PC-3 (cell line): ENCODE measurements at regions not wholly inside any gene's neighbourhood (a gene's known extent, or its start where the extent isn't known, plus 50 kb on each side); places are given as distances from the start of the nearest gene placed in this dataset.

Experiments
- ATAC-seq: fragments of 200-7000 bp; cut with Tn5 transposase; 2 replicates; pipeline ENCODE4 v1.9.1; 2020; ENCODE audit warnings: mild to moderate bottlenecking, moderate library complexity
- BruUV-seq: library from RNA; stranded (reverse); fragments of 400-500 nt; replicated peaks from 2 replicates; lab custom pipeline; 2021; lab: Mats Ljungman, UMichigan
- CTCF ChIA-PET: fragments of 300-600 bp; sonication (Branson Sonifier 250); formaldehyde crosslinking; loops from one replicate; lab custom pipeline; 2022; ENCODE audit warnings: antibody characterized with exemption; lab: Charles Lee
- POLR2A ChIA-PET: fragments of 300-600 bp; sonication (Branson Sonifier 250); formaldehyde crosslinking; loops from one replicate; lab custom pipeline; 2022; ENCODE audit warnings: antibody characterized with exemption; ENCODE audit not compliant: unreplicated experiment; lab: Charles Lee
- DNase-seq: peaks from one replicate; pipeline ENCODE4 v3.0.0-alpha.2; 2015
- H2AFZ ChIP-seq: fragments of 300-600 bp; sonication (generic); 2 replicates; pipeline ENCODE4 v1.6.0; 2016; ENCODE audit warnings: antibody characterized with exemption, low read length
- H3F3A ChIP-seq: fragments of 300-600 bp; sonication (generic); one replicate; pipeline ENCODE4 v1.6.0; 2017; ENCODE audit warnings: antibody characterized with exemption, low read length, control low read depth, mild to moderate bottlenecking; ENCODE audit not compliant: unreplicated experiment
- H3K27ac ChIP-seq: fragments of 300-600 bp; sonication (generic); 2 replicates; pipeline ENCODE4 v1.5.1; 2016; ENCODE audit warnings: mild to moderate bottlenecking, low read length
- H3K27me3 ChIP-seq: fragments of 300-600 bp; sonication (generic); 2 replicates; pipeline ENCODE4 v1.6.1; 2016; ENCODE audit warnings: low read length, mixed read lengths
- H3K36me3 ChIP-seq: fragments of 300-600 bp; sonication (generic); 2 replicates; pipeline ENCODE4 v1.6.1; 2016; ENCODE audit warnings: low read depth, mixed run types, low read length, mixed read lengths
- H3K4me1 ChIP-seq: fragments of 300-600 bp; sonication (generic); 2 replicates; pipeline ENCODE4 v1.5.1; 2016; ENCODE audit warnings: low read length; ENCODE audit not compliant: insufficient read depth
- H3K4me2 ChIP-seq: fragments of 300-600 bp; sonication (generic); 2 replicates; pipeline ENCODE4 v1.6.0; 2016; ENCODE audit warnings: low read length
- H3K4me3 ChIP-seq: fragments of 300-600 bp; sonication (generic); 2 replicates; pipeline ENCODE4 v1.5.1; 2016; ENCODE audit warnings: mild to moderate bottlenecking, low read length, mixed read lengths
- H3K79me2 ChIP-seq: fragments of 300-600 bp; sonication (generic); 2 replicates; pipeline ENCODE4 v1.6.1; 2017; ENCODE audit warnings: low read length, mixed read lengths
- H3K9ac ChIP-seq: fragments of 300-600 bp; sonication (generic); 2 replicates; pipeline ENCODE4 v1.6.0; 2016; ENCODE audit warnings: mild to moderate bottlenecking, low read length
- H3K9me2 ChIP-seq: fragments of 300-600 bp; sonication (generic); replicated peaks from 2 replicates; pipeline ENCODE4 v1.6.1; 2016; ENCODE audit warnings: mixed run types, low read length, mixed read lengths
- H3K9me3 ChIP-seq: fragments of 300-600 bp; sonication (generic); 2 replicates; pipeline ENCODE4 v1.6.1; 2016; ENCODE audit warnings: low read length, mixed read lengths
- H4K20me1 ChIP-seq: fragments of 300-600 bp; sonication (generic); 2 replicates; pipeline ENCODE4 v1.6.1; 2016; ENCODE audit warnings: low read length, mixed read lengths
- CTCF ChIP-seq: fragments of 300-600 bp; sonication (generic); conservative IDR thresholded peaks from 2 replicates; pipeline ENCODE4 v1.5.1; 2017; ENCODE audit warnings: antibody characterized with exemption, low read depth, mild to moderate bottlenecking, low read length
- EZH2 ChIP-seq: fragments of 300-600 bp; sonication (generic); IDR thresholded peaks from one replicate; pipeline ENCODE4 v1.6.1; 2017; ENCODE audit warnings: antibody characterized with exemption, mild to moderate bottlenecking, low read length; ENCODE audit not compliant: unreplicated experiment
- EZH2phosphoT487 ChIP-seq: fragments of 300-600 bp; sonication (generic); IDR thresholded peaks from 2 replicates; pipeline ENCODE4 v1.6.1; 2018; ENCODE audit warnings: mild to moderate bottlenecking, antibody characterized with exemption, low read length, borderline replicate concordance
- intact Hi-C: fragments of 100-400 bp; cut with micrococcal nuclease; formaldehyde crosslinking; loops from 2 replicates; pipeline ENCODE4 v1.9.0; 2023

- no peak overlapping the region for H2AFZ ChIP-seq
- H3K4me2 ChIP-seq: no peak overlapping the region
- H4K20me1 ChIP-seq: no peaks in the 10 kb centered on the region
- intact Hi-C loops: no loop called here
- H3K9me3 ChIP-seq: 0 out of 2 replicates have a peak, but pooled peaks cover 4% of the 10 kb centered on the region
- TF ChIP-seq EZH2phosphoT487 (no peak), CTCF (no peak), EZH2 (no peak)
- DNase-seq (no peak), ATAC-seq (no peak)
- no peak overlapping the region for H3K4me3 ChIP-seq
- no peaks in the 10 kb centered on the region for H3K27me3 ChIP-seq
- no peaks in the 10 kb centered on the region for H3K9me2 ChIP-seq
- no TSS peak for BruUV-seq
- no peaks in the 10 kb centered on the region for H3F3A ChIP-seq
- no peak overlapping the region for H3K9ac ChIP-seq
- POLR2A ChIA-PET: no interaction called here
- H3K36me3 ChIP-seq: no peaks in the 10 kb centered on the region
- no peaks in the 10 kb centered on the region for H3K79me2 ChIP-seq
- CTCF ChIA-PET: no interaction called here
- H3K27ac ChIP-seq: no peak overlapping the region
- peaks cover 15% of the 10 kb centered on the region for H3K4me1 ChIP-seq
Measured at GRCh38 chr15:87523516-87523915, 733.0 kb downstream of the NTRK3 start.

- 0 out of 2 replicates have a peak, but pooled peaks cover 4% of the 10 kb centered on the region for H3K9me3 ChIP-seq
- no peak overlapping the region for H3K9ac ChIP-seq
- H3K27ac ChIP-seq: no peak overlapping the region
- no peaks in the 10 kb centered on the region for H4K20me1 ChIP-seq
- H3K9me2 ChIP-seq: no peaks in the 10 kb centered on the region
- no peak overlapping the region for H3K4me3 ChIP-seq
- no peaks in the 10 kb centered on the region for H3F3A ChIP-seq
- ATAC-seq: no peak
- no peaks in the 10 kb centered on the region for H3K36me3 ChIP-seq
- no peak overlapping the region for H3K4me2 ChIP-seq
- BruUV-seq: no TSS peak
- ChIA-PET POLR2A (no interaction called here), CTCF (no interaction called here)
- peaks cover 11% of the 10 kb centered on the region; the same call in 1 of the 2 replicates for H3K4me1 ChIP-seq
- DNase-seq: no peak
- TF ChIP-seq CTCF: no peak
- TF ChIP-seq EZH2: no peak
- TF ChIP-seq EZH2phosphoT487: no peak
- intact Hi-C loops: no loop called here
- no peaks in the 10 kb centered on the region for H3K27me3 ChIP-seq
- H3K79me2 ChIP-seq: no peaks in the 10 kb centered on the region
- no peak overlapping the region for H2AFZ ChIP-seq
Measured at GRCh38 chr15:87522997-87523396, 733.5 kb downstream of the NTRK3 start.

- H3K27me3 ChIP-seq: no peaks in the 10 kb centered on the region
- H3K79me2 ChIP-seq: no peaks in the 10 kb centered on the region
- H2AFZ ChIP-seq: no peak overlapping the region
- H3K9me2 ChIP-seq: no peaks in the 10 kb centered on the region
- no peaks in the 10 kb centered on the region for H4K20me1 ChIP-seq
- no peak for ATAC-seq
- no peak overlapping the region for H3K4me2 ChIP-seq
- BruUV-seq: no TSS peak
- TF ChIP-seq EZH2 (no peak), EZH2phosphoT487 (no peak), CTCF (no peak)
- no peak for DNase-seq
- no peak overlapping the region for H3K4me3 ChIP-seq
- 0 out of 2 replicates have a peak, but pooled peaks cover 4% of the 10 kb centered on the region for H3K9me3 ChIP-seq
- H3K4me1 ChIP-seq: no peaks in the 10 kb centered on the region
- no peaks in the 10 kb centered on the region for H3F3A ChIP-seq
- intact Hi-C loops: no loop called here
- no peak overlapping the region for H3K27ac ChIP-seq
- ChIA-PET CTCF (no interaction called here), POLR2A (no interaction called here)
- no peaks in the 10 kb centered on the region for H3K36me3 ChIP-seq
- no peak overlapping the region for H3K9ac ChIP-seq
Measured at GRCh38 chr15:87518957-87519356, 737.6 kb downstream of the NTRK3 start.
